OCI-LY1 (cell line): ENCODE measurements at regions not wholly inside any gene's neighbourhood (a gene's known extent, or its start where the extent isn't known, plus 50 kb on each side); places are given as distances from the start of the nearest gene placed in this dataset.

Experiments used
- EZH2 ChIP-seq: fragments of 200-600 bp; sonication (generic), shearing (Covaris generic); IDR thresholded peaks from 2 replicates; pipeline ENCODE4 v1.8.0; 2017; ENCODE audit warnings: borderline replicate concordance, mixed run types, mild to moderate bottlenecking, antibody characterized with exemption, low read length, moderate library complexity, mixed read lengths
- TF ChIP-seq, protein P1 (sequence below): fragments of 200-600 bp; sonication (generic), shearing (Covaris generic); IDR thresholded peaks from 2 replicates; pipeline ENCODE4 v1.5.1; 2017; ENCODE audit warnings: mild to moderate bottlenecking, antibody characterized with exemption, low read length, moderate library complexity, mixed read lengths

DNA sequence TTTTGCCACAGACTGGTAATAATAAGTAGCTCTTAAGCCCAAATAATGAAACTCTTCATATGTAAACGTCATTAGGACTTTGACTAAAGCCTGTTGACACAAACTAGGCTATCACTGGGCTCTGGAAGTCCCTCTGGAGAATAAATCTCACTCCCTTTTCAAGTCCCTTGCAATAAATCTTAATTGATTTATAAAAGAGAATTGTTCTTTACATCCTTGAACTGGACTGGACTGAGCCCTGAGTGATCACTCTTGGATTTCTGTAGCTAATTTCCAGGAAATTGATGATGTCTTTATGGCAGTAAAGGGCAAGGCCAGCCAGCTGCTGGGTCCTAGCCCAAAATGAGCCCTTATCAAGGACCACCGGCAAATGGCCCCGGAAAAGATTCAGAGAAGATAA, 1162.7 kb downstream of the BCL11B start:
- TF ChIP-seq, protein P1, sequence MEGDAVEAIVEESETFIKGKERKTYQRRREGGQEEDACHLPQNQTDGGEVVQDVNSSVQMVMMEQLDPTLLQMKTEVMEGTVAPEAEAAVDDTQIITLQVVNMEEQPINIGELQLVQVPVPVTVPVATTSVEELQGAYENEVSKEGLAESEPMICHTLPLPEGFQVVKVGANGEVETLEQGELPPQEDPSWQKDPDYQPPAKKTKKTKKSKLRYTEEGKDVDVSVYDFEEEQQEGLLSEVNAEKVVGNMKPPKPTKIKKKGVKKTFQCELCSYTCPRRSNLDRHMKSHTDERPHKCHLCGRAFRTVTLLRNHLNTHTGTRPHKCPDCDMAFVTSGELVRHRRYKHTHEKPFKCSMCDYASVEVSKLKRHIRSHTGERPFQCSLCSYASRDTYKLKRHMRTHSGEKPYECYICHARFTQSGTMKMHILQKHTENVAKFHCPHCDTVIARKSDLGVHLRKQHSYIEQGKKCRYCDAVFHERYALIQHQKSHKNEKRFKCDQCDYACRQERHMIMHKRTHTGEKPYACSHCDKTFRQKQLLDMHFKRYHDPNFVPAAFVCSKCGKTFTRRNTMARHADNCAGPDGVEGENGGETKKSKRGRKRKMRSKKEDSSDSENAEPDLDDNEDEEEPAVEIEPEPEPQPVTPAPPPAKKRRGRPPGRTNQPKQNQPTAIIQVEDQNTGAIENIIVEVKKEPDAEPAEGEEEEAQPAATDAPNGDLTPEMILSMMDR: no peak
- TF ChIP-seq EZH2: no peak
